Transverse colon (tissue), 4 donors: ENCODE measurements at regions not wholly inside any gene's neighbourhood (a gene's known extent, or its start where the extent isn't known, plus 50 kb on each side); places are given as distances from the start of the nearest gene placed in this dataset.

Experiments used
- CTCF ChIP-seq, 5 experiments: fragments of 200-600 bp in 3 of 5; fragments of 450-650 bp in 2 of 5; sonication (generic) in 3 of 5; IDR thresholded peaks; 1 replicate in 2 of 5; 2 replicates in 3 of 5; pipeline ENCODE4 v1.5.1; 2016 to 2017; ENCODE audit warnings: antibody characterized with exemption in 5 of 5, inconsistent platforms in 3 of 5, mild to moderate bottlenecking in 2 of 5, moderate library complexity in 1 of 5
- EP300 ChIP-seq: sonication (generic); formaldehyde crosslinking; IDR thresholded peaks from one replicate; pipeline ENCODE4 v1.6.1; 2017; ENCODE audit warnings: antibody characterized with exemption, low read depth
- POLR2A ChIP-seq: fragments of 450-650 bp; IDR thresholded peaks from one replicate; pipeline ENCODE4 v1.6.1; 2016; ENCODE audit warnings: antibody characterized with exemption, mild to moderate bottlenecking, moderate library complexity
- POLR2AphosphoS5 ChIP-seq, 3 donors: sonication (generic); formaldehyde crosslinking; IDR thresholded peaks; one replicate each; pipeline ENCODE4 v1.6.1; 2016; ENCODE audit warnings: antibody characterized with exemption in 3 of 3

- no peak for TF ChIP-seq POLR2AphosphoS5 (IDR thresholded peaks at IDR 0.05)
- TF ChIP-seq CTCF (IDR thresholded peaks at IDR 0.05): no peak
- TF ChIP-seq POLR2A: no peak
- no peak for TF ChIP-seq EP300
Measured at GRCh38 chr1:104056786-104057185, 307.1 kb downstream of the AMY1C start.
